Stomach (tissue), 8 donors: ENCODE measurements at regions not wholly inside any gene's neighbourhood (a gene's known extent, or its start where the extent isn't known, plus 50 kb on each side); places are given as distances from the start of the nearest gene placed in this dataset.

Experiments used
- DNase-seq, 2 donors: peaks; one replicate each; pipeline versions ENCODE4 v3.0.0 to v3.0.0-alpha.2; 2013 to 2019
- H3K27ac ChIP-seq, 5 donors: fragments of 200-600 bp in 4 of 5; sonication (generic) in 4 of 5; one replicate each; pipeline ENCODE4 v1.5.1; 2013 to 2019; ENCODE audit warnings: mild to moderate bottlenecking in 1 of 5, moderate library complexity in 1 of 5
- H3K27me3 ChIP-seq, 3 donors: fragments of 200-600 bp; sonication (generic); one replicate each; pipeline ENCODE4 v1.5.1; 2017 to 2019; ENCODE audit warnings: mixed run types in 1 of 3
- H3K36me3 ChIP-seq, 4 donors: fragments of 200-600 bp; sonication (generic); 1 replicate in 3 of 4; 2 replicates in 1 of 4; pipeline ENCODE4 v1.5.1; 2016 to 2019
- H3K4me1 ChIP-seq, 4 donors: fragments of 200-600 bp; sonication (generic); one replicate each; pipeline ENCODE4 v1.5.1; 2016 to 2019
- H3K4me3 ChIP-seq, 4 donors: fragments of 200-600 bp; sonication (generic) in 3 of 4; one replicate each; pipeline ENCODE4 v1.5.1; 2016 to 2019; ENCODE audit warnings: mild to moderate bottlenecking in 1 of 4
- H3K9me3 ChIP-seq, 4 donors: fragments of 200-600 bp; sonication (generic); one replicate each; pipeline ENCODE4 v1.5.1; 2016 to 2019
- CTCF ChIP-seq, 7 experiments: fragments of 450-650 bp in 4 of 7; fragments of 200-600 bp in 3 of 7; sonication (generic) in 3 of 7; IDR thresholded peaks; one replicate each; pipeline ENCODE4 v1.5.1; 2016 to 2019; ENCODE audit warnings: antibody characterized with exemption in 7 of 7, control low read depth in 2 of 7, mild to moderate bottlenecking in 1 of 7
- EP300 ChIP-seq: sonication (generic); formaldehyde crosslinking; IDR thresholded peaks from one replicate; pipeline ENCODE4 v1.6.1; 2017; ENCODE audit warnings: antibody characterized with exemption
- POLR2A ChIP-seq, 4 donors: fragments of 450-650 bp; IDR thresholded peaks; one replicate each; pipeline ENCODE4 v1.6.1; 2016; ENCODE audit warnings: antibody characterized with exemption in 4 of 4, control low read depth in 2 of 4, mild to moderate bottlenecking in 1 of 4, moderate library complexity in 1 of 4
- POLR2AphosphoS5 ChIP-seq, 3 donors: sonication (generic); formaldehyde crosslinking; IDR thresholded peaks; one replicate each; pipeline ENCODE4 v1.6.1; 2016; ENCODE audit warnings: antibody characterized with exemption in 3 of 3
- WGBS, 5 donors: extraction: QIAGEN DNeasy Blood & Tissue Kit in 3 of 5; methylation state at CpG; one replicate each; pipeline versions ENCODE4 v1.1.5 to v1.1.7; 2013 to 2018; 5-methylcytosine and 5-hydroxymethylcytosine counted together
- intact Hi-C: fragments of 100-400 bp; cut with DNase I; formaldehyde crosslinking; loops from one replicate; pipeline ENCODE4 v1.15.1; 2023; ENCODE audit warnings: low total_unique reads
- donor health status: healthy with polysubstance abuse.
- donor health status: Bipolar disorder and iron deficiency.
- donor health status: healthy.

GRCh38 chr5:2242539-2242938 is 359.8 kb upstream of the IRX4 start:
- WGBS, 5 donors: 78 to 85% (median 82%) methylated on average over 4 of the region's 4 CpGs
- TF ChIP-seq POLR2AphosphoS5 (IDR thresholded peaks at IDR 0.05) (no peak), EP300 (no peak), POLR2A (IDR thresholded peaks at IDR 0.05) (no peak), CTCF (IDR thresholded peaks at IDR 0.05) (no peak)
- H3K27me3 ChIP-seq: no peaks in the 10 kb centered on the region
- H3K36me3 ChIP-seq: no peaks in the 10 kb centered on the region
- no peak for DNase-seq
- H3K9me3 ChIP-seq: peaks cover 0 to under 1% (median 0%) of the 10 kb centered on the region in 4 donors
- intact Hi-C loops: no loop called here
- no peak overlapping the region for H3K4me3 ChIP-seq
- H3K27ac ChIP-seq: no peak overlapping the region
- no peaks in the 10 kb centered on the region for H3K4me1 ChIP-seq

GRCh38 chr5:2241842-2242241 is 359.1 kb upstream of the IRX4 start:
- intact Hi-C loops: no loop called here
- H3K27me3 ChIP-seq: no peaks in the 10 kb centered on the region
- DNase-seq: no peak
- H3K4me1 ChIP-seq: no peaks in the 10 kb centered on the region
- H3K4me3 ChIP-seq: no peak overlapping the region
- no peak for TF ChIP-seq EP300
- H3K27ac ChIP-seq: no peak overlapping the region
- 70 to 80% (median 74%) methylated on average over 5 of the region's 5 CpGs for WGBS, 5 donors
- peaks cover 0 to 2% (median 0%) of the 10 kb centered on the region in 4 donors for H3K9me3 ChIP-seq
- no peaks in the 10 kb centered on the region for H3K36me3 ChIP-seq

DNA sequence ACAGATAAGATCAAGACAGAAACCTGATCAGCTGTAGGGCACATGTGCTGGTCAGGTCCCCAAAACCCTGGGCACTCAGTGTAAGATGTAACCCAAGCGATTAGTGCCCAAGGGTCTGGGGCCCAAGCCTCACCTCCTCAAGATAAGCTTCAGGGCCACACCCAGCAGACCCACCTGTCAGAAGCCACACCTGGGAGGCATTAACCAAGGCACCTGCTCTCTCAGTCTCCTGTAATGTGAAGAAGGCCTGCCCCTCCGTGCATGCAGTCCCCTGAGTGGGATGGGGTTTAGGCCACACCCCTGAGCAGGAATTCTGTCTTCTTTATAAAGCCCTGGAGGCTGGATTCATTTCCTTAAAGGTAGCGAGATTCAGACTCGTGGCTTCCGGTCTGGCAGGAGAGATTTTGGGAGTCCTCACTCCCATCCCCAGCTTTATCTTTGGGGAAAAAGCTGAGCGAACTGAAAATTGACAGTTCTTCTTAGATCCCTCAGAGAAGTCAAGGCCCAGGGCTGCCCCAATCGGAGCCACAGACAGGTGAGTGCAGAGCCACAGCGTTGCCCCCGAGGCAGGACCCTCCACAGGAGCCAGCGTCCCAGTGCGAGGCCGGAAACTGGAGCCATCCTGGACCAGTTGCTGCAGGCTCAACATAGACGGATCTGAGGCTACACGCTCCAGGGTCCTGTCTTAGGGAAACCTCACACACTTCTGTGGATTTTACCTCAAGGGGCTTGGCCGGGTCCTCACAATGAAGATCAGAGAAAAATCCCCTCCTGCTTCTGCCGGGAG is 357.6 kb upstream of the IRX4 start:
- DNase-seq: no peak
- TF ChIP-seq POLR2AphosphoS5 (IDR thresholded peaks at IDR 0.05) (no peak), EP300 (no peak), CTCF (IDR thresholded peaks at IDR 0.05) (no peak), POLR2A (IDR thresholded peaks at IDR 0.05) (no peak)
- intact Hi-C loops: no loop called here

DNA sequence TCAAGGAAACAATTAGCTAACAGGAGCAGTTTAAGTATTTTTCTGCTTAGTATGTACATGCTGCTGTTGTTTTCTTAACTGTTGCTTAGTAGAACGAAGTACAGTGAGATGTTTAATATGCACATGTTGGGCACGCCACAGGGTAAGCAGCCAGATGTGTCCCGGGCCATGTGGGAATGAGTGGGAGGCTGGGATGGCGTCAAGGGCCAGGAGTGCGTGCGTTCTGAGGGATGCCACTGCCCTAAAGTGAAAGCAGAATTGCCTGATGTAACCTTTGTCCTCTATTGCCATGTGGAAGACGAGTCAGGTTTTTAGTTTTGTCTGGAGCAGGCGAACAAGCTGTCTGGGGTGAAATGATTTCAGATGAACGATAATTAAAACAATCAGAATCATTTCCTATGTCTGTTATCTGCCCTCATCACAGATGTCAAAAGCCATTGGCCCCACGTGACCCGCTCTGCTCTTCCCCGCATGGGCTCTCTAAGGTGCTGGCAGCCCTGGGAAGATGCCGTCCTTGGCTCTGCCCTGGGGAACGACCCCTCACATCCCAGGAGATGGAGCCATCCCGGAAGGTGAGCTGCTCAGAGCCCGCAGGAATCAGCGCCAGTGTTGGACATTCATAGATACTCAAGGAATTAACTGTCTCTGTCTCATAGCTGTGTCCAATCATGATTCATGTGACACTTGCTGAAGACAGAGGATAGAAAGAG is 356.6 kb upstream of the IRX4 start:
- WGBS, 5 donors: 79 to 82% (median 80%) methylated on average over 17 of the region's 17 CpGs
- Histone ChIP-seq H3K4me1 (no peaks in the 10 kb centered on the region), H3K27ac (no peak overlapping the region), H3K9me3 (peaks cover 0 to 21% (median 19%) of the 10 kb centered on the region in 4 donors), H3K27me3 (no peaks in the 10 kb centered on the region), H3K4me3 (no peak overlapping the region), H3K36me3 (no peaks in the 10 kb centered on the region)
- TF ChIP-seq EP300: no peak
- no peak for TF ChIP-seq POLR2A (IDR thresholded peaks at IDR 0.05)
- no peak for TF ChIP-seq CTCF (IDR thresholded peaks at IDR 0.05)
- TF ChIP-seq POLR2AphosphoS5 (IDR thresholded peaks at IDR 0.05): no peak
- no peak for DNase-seq
- intact Hi-C loops: no loop called here

More for the DNA sequence above, 357.6 kb upstream of the IRX4 start:
- H3K27ac ChIP-seq: no peak overlapping the region
- WGBS, 5 donors: 77 to 92% (median 83%) methylated on average over 12 to 16 of the region's 16 CpGs
- peaks cover 0 to 14% (median 12%) of the 10 kb centered on the region in 4 donors for H3K9me3 ChIP-seq
- no peak overlapping the region for H3K4me3 ChIP-seq
- H3K27me3 ChIP-seq: no peaks in the 10 kb centered on the region
- H3K36me3 ChIP-seq: no peaks in the 10 kb centered on the region
- no peaks in the 10 kb centered on the region for H3K4me1 ChIP-seq

DNA sequence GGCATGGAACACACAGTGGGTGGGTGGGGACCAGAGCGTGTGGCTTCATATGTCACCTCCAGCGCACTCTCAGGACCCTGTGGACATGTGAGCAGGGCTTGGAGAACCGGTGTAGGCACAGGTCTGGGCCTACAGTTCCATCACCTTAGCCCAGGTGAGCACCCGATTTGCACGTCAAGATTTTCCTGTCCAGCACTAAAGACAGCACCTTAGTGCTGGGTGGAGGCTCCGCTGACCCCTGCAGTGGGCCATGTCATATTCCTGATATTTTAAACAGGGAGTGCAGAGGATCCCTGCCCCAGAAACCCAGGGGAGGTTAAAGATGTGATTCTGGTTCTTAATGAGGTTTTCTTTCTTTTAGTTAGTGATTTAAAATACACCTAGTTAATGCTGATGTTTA is 356.0 kb upstream of the IRX4 start:
- H3K9me3 ChIP-seq: peaks cover 0 to 27% (median 23%) of the 10 kb centered on the region in 4 donors
- no peaks in the 10 kb centered on the region for H3K4me1 ChIP-seq
- TF ChIP-seq POLR2A (IDR thresholded peaks at IDR 0.05) (no peak), POLR2AphosphoS5 (IDR thresholded peaks at IDR 0.05) (no peak), EP300 (no peak), CTCF (IDR thresholded peaks at IDR 0.05) (no peak)
- no peak overlapping the region for H3K27ac ChIP-seq
- H3K4me3 ChIP-seq: no peak overlapping the region
- no peaks in the 10 kb centered on the region for H3K27me3 ChIP-seq
- intact Hi-C loops: no loop called here
- 77 to 89% (median 84%) methylated on average over 6 of the region's 6 CpGs for WGBS, 5 donors
- no peaks in the 10 kb centered on the region for H3K36me3 ChIP-seq
- no peak for DNase-seq
